ENCODE measurements at regions not wholly inside any gene's neighbourhood (a gene's known extent, or its start where the extent isn't known, plus 50 kb on each side); places are given as distances from the start of the nearest gene placed in this dataset.

DNA sequence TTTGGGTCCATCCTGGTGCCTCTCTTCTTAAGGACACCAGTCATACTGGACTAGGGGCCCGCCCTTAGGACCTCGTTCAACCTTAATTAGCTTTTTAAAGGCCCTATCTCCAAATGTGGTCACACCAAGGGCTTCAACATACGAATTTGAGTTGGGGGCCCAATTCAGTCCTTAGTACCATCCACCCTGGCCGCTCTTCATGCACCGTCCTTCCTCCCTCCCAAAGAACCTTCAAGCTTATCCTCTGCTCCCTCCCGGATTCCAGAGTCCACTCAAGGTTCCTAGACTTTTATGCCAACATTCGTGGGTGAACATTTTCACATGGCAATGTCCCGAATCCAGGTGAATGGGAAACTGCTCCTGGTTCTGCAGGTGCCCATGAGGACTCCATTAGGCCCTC lies 201.3 kb upstream of the IGF1R start:
- Histone ChIP-seq H3K79me2 (ENCODE audit: control insufficient read depth, insufficient read depth, low read length) (no peaks in the 10 kb centered on the region), H3K27me3 (ENCODE audit: control insufficient read depth in 2 of 2, insufficient read depth in 2 of 2, low read length in 2 of 2) (no peaks in the 10 kb centered on the region), H2AFZ (ENCODE audit: low read depth, low read length) (no peak overlapping the region), H3K9me1 (replicated peaks; ENCODE audit: control insufficient read depth, extremely low read depth, insufficient read depth, low read length) (no peaks in the 10 kb centered on the region), H3K27ac (ENCODE audit: insufficient read depth, low read depth, low read length) (no peak overlapping the region), H3K36me3 (ENCODE audit: control insufficient read depth in 2 of 2, extremely low read depth in 1 of 2, insufficient read depth in 2 of 2, low read length in 2 of 2) (no peaks in the 10 kb centered on the region), H3K4me2 (ENCODE audit: insufficient read depth, low read length) (no peak overlapping the region), H3K4me3 (replicated peaks in 1 of 3; ENCODE audit: insufficient read depth in 1 of 3, low read depth in 1 of 3, low read length in 3 of 3) (no peak overlapping the region), H3K9ac (replicated peaks; ENCODE audit: extremely low read depth, insufficient read depth, low read length) (no peak overlapping the region), H4K20me1 (replicated peaks; ENCODE audit: control insufficient read depth, extremely low read depth, insufficient read depth, low read length) (no peaks in the 10 kb centered on the region), H3K9me3 (replicated peaks; ENCODE audit: control insufficient read depth, insufficient read depth, low read length) (no peaks in the 10 kb centered on the region), H3K4me1 (ENCODE audit: control insufficient read depth, extremely low read depth, insufficient read depth, low read length) (no peaks in the 10 kb centered on the region)
- FAIRE-seq, result no peak
- CTCF ChIA-PET, result no interaction called here
- dilution Hi-C loops (cut with MboI; ENCODE audit: extremely low pct_ligation_motif_present, low sequenced_read_pairs), result no loop called here
- POLR2A ChIA-PET, result no interaction called here
- BruUV-seq (replicated peaks), result no TSS peak
- no peak for DNase-seq (ENCODE audit: low read depth, low spot score)
- TF ChIP-seq, protein P1, sequence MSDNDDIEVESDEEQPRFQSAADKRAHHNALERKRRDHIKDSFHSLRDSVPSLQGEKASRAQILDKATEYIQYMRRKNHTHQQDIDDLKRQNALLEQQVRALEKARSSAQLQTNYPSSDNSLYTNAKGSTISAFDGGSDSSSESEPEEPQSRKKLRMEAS (IDR thresholded peaks at IDR 0.05; ENCODE audit: insufficient read depth, insufficient read length), result no peak
- no peak for TF ChIP-seq GATA2 (IDR thresholded peaks at IDR 0.05; ENCODE audit: insufficient read depth, insufficient read length, low read depth, low read length)
- TF ChIP-seq POLR2AphosphoS5 (IDR thresholded peaks at IDR 0.05; ENCODE audit: insufficient read depth, low read depth, low read length), result no peak
- TF ChIP-seq FOS (IDR thresholded peaks at IDR 0.05; ENCODE audit: borderline replicate concordance, insufficient read depth, low read length), result no peak
- TF ChIP-seq JUN (IDR thresholded peaks at IDR 0.05; ENCODE audit: borderline replicate concordance, insufficient read depth, insufficient read length, low read depth), result no peak
- no peak for TF ChIP-seq EZH2 (IDR thresholded peaks at IDR 0.05; ENCODE audit: borderline replicate concordance, low read depth, low read length, severe bottlenecking)
- TF ChIP-seq POLR2A (IDR thresholded peaks at IDR 0.05; ENCODE audit: low read depth, low read length), result no peak
- TF ChIP-seq, protein P2, sequence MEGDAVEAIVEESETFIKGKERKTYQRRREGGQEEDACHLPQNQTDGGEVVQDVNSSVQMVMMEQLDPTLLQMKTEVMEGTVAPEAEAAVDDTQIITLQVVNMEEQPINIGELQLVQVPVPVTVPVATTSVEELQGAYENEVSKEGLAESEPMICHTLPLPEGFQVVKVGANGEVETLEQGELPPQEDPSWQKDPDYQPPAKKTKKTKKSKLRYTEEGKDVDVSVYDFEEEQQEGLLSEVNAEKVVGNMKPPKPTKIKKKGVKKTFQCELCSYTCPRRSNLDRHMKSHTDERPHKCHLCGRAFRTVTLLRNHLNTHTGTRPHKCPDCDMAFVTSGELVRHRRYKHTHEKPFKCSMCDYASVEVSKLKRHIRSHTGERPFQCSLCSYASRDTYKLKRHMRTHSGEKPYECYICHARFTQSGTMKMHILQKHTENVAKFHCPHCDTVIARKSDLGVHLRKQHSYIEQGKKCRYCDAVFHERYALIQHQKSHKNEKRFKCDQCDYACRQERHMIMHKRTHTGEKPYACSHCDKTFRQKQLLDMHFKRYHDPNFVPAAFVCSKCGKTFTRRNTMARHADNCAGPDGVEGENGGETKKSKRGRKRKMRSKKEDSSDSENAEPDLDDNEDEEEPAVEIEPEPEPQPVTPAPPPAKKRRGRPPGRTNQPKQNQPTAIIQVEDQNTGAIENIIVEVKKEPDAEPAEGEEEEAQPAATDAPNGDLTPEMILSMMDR (IDR thresholded peaks at IDR 0.05; ENCODE audit: extremely low read depth in 1 of 2, insufficient read depth in 1 of 2, low read depth in 1 of 2, low read length in 2 of 2), result no peak
- intact Hi-C loops (cut with micrococcal nuclease), result loop anchor here (10.0 kb wide), 1 partner anchor 338 kb away; no protein-coding TSS in a partner anchor
